ENCODE measurements at regions not wholly inside any gene's neighbourhood (a gene's known extent, or its start where the extent isn't known, plus 50 kb on each side); places are given as distances from the start of the nearest gene placed in this dataset.

DNA sequence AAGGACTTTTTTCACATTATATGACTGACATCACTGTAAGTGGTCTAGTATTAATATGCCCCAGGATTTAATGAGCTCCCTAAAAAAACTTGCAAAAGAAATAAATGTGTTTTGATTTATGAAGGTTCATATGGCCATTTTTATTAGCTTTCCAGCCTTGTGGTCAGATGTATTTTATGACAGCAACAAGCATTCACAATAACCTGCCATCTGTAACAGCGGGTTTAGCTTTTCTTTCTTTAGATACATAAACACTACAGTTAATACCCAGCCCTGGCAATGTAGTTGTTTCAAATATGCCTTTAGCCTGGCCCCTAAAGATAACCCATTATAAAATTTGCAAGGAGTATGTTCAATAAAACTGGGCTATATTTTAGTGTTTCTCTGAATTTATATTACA lies 1063.8 kb downstream of the SOCS6 start:
- no peak for DNase-seq (ENCODE audit: low read depth, low spot score)
- no peak overlapping the region for H3K4me3 ChIP-seq (ENCODE audit: low read depth, low read length)
- CTCF ChIA-PET = no interaction called here
- TF ChIP-seq, protein P1, sequence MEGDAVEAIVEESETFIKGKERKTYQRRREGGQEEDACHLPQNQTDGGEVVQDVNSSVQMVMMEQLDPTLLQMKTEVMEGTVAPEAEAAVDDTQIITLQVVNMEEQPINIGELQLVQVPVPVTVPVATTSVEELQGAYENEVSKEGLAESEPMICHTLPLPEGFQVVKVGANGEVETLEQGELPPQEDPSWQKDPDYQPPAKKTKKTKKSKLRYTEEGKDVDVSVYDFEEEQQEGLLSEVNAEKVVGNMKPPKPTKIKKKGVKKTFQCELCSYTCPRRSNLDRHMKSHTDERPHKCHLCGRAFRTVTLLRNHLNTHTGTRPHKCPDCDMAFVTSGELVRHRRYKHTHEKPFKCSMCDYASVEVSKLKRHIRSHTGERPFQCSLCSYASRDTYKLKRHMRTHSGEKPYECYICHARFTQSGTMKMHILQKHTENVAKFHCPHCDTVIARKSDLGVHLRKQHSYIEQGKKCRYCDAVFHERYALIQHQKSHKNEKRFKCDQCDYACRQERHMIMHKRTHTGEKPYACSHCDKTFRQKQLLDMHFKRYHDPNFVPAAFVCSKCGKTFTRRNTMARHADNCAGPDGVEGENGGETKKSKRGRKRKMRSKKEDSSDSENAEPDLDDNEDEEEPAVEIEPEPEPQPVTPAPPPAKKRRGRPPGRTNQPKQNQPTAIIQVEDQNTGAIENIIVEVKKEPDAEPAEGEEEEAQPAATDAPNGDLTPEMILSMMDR (IDR thresholded peaks at IDR 0.05; ENCODE audit: insufficient read depth, low read length, missing control alignments) = no peak
- POLR2A ChIA-PET = no interaction called here

GRCh38 chr18:71336576-71337210 lies 1047.8 kb downstream of the SOCS6 start:
- ChIA-PET CTCF (no interaction called here), POLR2A (no interaction called here)
- no peak for DNase-seq (ENCODE audit: low read depth, low spot score)
- H3K4me3 ChIP-seq (ENCODE audit: low read depth, low read length) = no peak overlapping the region
- TF ChIP-seq, protein P1 (IDR thresholded peaks at IDR 0.05; ENCODE audit: insufficient read depth, low read length, missing control alignments) = no peak

DNA sequence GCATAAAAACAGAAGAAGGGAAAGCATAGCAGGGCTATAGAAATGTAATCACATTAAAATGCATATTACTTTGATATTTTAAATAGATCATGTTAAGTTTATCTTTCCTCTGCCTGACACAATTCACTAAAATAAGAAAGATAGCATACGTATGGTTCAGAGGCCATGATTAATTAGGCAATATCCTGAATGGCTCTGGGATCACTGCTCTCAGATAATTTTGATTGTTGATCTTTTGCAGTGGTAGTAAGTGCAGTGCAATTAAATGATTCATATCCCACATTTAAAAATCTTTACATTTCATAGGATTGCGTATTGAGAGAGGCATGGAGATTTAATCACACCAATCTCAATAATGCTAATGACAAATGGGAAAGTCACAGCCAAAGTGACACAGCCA lies 1040.7 kb downstream of the SOCS6 start:
- no peak for DNase-seq (ENCODE audit: low read depth, low spot score)
- CTCF ChIA-PET = no interaction called here
- no peak overlapping the region for H3K4me3 ChIP-seq (ENCODE audit: low read depth, low read length)
- TF ChIP-seq, protein P1 (IDR thresholded peaks at IDR 0.05; ENCODE audit: insufficient read depth, low read length, missing control alignments) = no peak
- POLR2A ChIA-PET = no interaction called here

- DNase-seq (ENCODE audit: low read depth, low spot score) = no peak
- CTCF ChIA-PET = no interaction called here
- POLR2A ChIA-PET = no interaction called here
- H3K4me3 ChIP-seq (ENCODE audit: low read depth, low read length) = no peak overlapping the region
- TF ChIP-seq, protein P1 (IDR thresholded peaks at IDR 0.05; ENCODE audit: insufficient read depth, low read length, missing control alignments) = no peak
Measured at GRCh38 chr18:71329114-71329513, 1040.3 kb downstream of the SOCS6 start.

DNA sequence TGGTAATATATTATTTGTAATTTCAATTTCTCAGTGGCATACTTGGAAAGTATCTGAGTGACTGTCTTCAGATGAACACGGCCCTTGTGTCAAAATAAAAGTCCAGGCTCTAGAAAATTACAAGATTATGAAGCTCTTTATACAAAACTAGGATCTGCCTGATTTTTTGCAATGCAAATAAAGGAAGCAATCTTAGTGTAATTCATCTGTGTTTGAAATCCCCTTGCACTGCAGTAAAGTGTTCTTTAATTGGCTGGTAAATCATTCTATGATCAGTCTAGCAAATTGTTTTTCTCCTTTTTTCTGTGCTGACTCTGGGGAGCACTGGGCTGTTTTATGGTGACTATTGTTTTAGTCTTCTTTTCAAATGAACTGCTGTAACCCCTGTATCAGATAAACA lies 1039.0 kb downstream of the SOCS6 start:
- no peak overlapping the region for H3K4me3 ChIP-seq (ENCODE audit: low read depth, low read length)
- ChIA-PET CTCF (no interaction called here), POLR2A (no interaction called here)
- TF ChIP-seq, protein P1 (IDR thresholded peaks at IDR 0.05; ENCODE audit: insufficient read depth, low read length, missing control alignments) = no peak
- no peak for DNase-seq (ENCODE audit: low read depth, low spot score)

DNA sequence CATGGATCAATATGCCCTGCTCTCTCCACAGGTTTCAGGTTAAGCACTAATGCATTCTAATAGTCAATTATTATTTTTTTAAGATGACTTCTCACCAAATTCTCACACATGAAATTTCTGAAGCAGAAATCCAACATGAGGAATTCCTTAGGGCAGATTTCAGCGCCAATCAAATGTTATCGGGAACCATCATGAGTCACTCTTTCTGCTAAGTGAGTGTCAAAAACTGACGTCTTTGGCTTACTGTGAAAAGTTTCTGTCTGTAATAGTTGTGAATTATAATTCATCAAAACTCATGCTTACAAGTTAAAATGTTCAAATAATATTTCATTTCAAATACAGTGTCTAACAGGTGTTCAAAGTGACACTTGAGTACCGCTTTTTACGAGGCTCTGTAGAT lies 1038.6 kb downstream of the SOCS6 start:
- TF ChIP-seq, protein P1 (IDR thresholded peaks at IDR 0.05; ENCODE audit: insufficient read depth, low read length, missing control alignments) = no peak
- DNase-seq (ENCODE audit: low read depth, low spot score) = no peak
- CTCF ChIA-PET = no interaction called here
- no peak overlapping the region for H3K4me3 ChIP-seq (ENCODE audit: low read depth, low read length)
- POLR2A ChIA-PET = no interaction called here

Measured in AG04449 (cell line).